AG04450 (cell line): ENCODE measurements at regions not wholly inside any gene's neighbourhood (a gene's known extent, or its start where the extent isn't known, plus 50 kb on each side); places are given as distances from the start of the nearest gene placed in this dataset.

Source experiments
- CTCF ChIA-PET: fragments of 300-600, 350-600 bp; formaldehyde crosslinking; extraction: SDS; loops from one replicate; lab custom pipeline; 2022; ENCODE audit warnings: antibody characterized with exemption, inconsistent platforms; lab: Charles Lee
- POLR2A ChIA-PET: fragments of 350-600 bp; formaldehyde crosslinking; extraction: SDS; loops from one replicate; lab custom pipeline; 2021; ENCODE audit warnings: antibody characterized with exemption, inconsistent platforms; lab: Yijun Ruan, JAX
- DNase-seq: peaks from one replicate; pipeline ENCODE4 v3.0.0-alpha.2; 2011; ENCODE audit warnings: low read depth, low spot score
- H3K27ac ChIP-seq: one replicate; pipeline ENCODE4 v1.5.1; 2012; ENCODE audit warnings: low read depth, low read length, control low read depth
- H3K27me3 ChIP-seq: one replicate; pipeline ENCODE4 v1.6.0; 2012; ENCODE audit warnings: low read length; ENCODE audit not compliant: control insufficient read depth, insufficient read depth
- H3K4me3 ChIP-seq: 2 replicates; pipeline ENCODE4 v1.5.1; 2011; ENCODE audit warnings: mild to moderate bottlenecking, low read depth, low read length, control low read depth
- H3K9me3 ChIP-seq: 2 replicates; pipeline ENCODE4 v1.5.1; 2012; ENCODE audit warnings: low read length; ENCODE audit not compliant: control insufficient read depth, insufficient read depth
- CTCF ChIP-seq: IDR thresholded peaks from 2 replicates; pipeline ENCODE4 v1.5.1; 2011; ENCODE audit warnings: low read depth, low read length, control low read depth, inconsistent platforms

GRCh38 chr5:158064334-158065123 lies 205.6 kb upstream of the CLINT1 start:
- peaks cover 3% of the 10 kb centered on the region for H3K27me3 ChIP-seq
- no peaks in the 10 kb centered on the region for H3K9me3 ChIP-seq
- POLR2A ChIA-PET, result no interaction called here
- TF ChIP-seq CTCF, result no peak
- no peak overlapping the region for H3K27ac ChIP-seq
- CTCF ChIA-PET, result interaction anchor here (3.5 kb wide), 1 partner anchor 11 kb away, joined by 20 read pairs; no protein-coding TSS in a partner anchor
- H3K4me3 ChIP-seq, result no peak overlapping the region
- no peak for DNase-seq

- no peak for TF ChIP-seq CTCF
- ChIA-PET CTCF (interaction anchor here (1.6 to 5.7 kb wide), 2 partner anchors 12 to 68 kb away, joined by 4 to 53 read pairs; no protein-coding TSS in a partner anchor), POLR2A (no interaction called here)
- no peak overlapping the region for H3K4me3 ChIP-seq
- no peak for DNase-seq
- no peaks in the 10 kb centered on the region for H3K9me3 ChIP-seq
- H3K27me3 ChIP-seq, result no peaks in the 10 kb centered on the region
- H3K27ac ChIP-seq, result no peak overlapping the region
Observed at GRCh38 chr5:158063052-158063451, 204.1 kb upstream of the CLINT1 start.

GRCh38 chr5:158061451-158061850 lies 202.5 kb upstream of the CLINT1 start:
- Histone ChIP-seq H3K27me3 (no peaks in the 10 kb centered on the region), H3K9me3 (no peaks in the 10 kb centered on the region), H3K27ac (no peak overlapping the region), H3K4me3 (no peak overlapping the region)
- CTCF ChIA-PET, result interaction anchor here (0.6 to 5.7 kb wide), 2 partner anchors 9 to 14 kb away, joined by 3 to 53 read pairs; no protein-coding TSS in a partner anchor
- no peak for TF ChIP-seq CTCF
- no peak for DNase-seq
- POLR2A ChIA-PET, result no interaction called here

- POLR2A ChIA-PET, result interaction anchor here (0.6 kb wide), 1 partner anchor 818 kb away, joined by 4 read pairs; no protein-coding TSS in a partner anchor
- Histone ChIP-seq H3K27ac (no peak overlapping the region), H3K27me3 (no peaks in the 10 kb centered on the region), H3K4me3 (no peak overlapping the region), H3K9me3 (no peaks in the 10 kb centered on the region)
- DNase-seq, result no peak
- TF ChIP-seq CTCF, result no peak
- CTCF ChIA-PET, result interaction anchor here (5.7 kb wide), 1 partner anchor 15 kb away, joined by 53 read pairs; no protein-coding TSS in a partner anchor
Observed at GRCh38 chr5:158060212-158060611, 201.3 kb upstream of the CLINT1 start.
